ENCODE measurements at regions not wholly inside any gene's neighbourhood (a gene's known extent, or its start where the extent isn't known, plus 50 kb on each side); places are given as distances from the start of the nearest gene placed in this dataset.

- TF ChIP-seq, protein P1, sequence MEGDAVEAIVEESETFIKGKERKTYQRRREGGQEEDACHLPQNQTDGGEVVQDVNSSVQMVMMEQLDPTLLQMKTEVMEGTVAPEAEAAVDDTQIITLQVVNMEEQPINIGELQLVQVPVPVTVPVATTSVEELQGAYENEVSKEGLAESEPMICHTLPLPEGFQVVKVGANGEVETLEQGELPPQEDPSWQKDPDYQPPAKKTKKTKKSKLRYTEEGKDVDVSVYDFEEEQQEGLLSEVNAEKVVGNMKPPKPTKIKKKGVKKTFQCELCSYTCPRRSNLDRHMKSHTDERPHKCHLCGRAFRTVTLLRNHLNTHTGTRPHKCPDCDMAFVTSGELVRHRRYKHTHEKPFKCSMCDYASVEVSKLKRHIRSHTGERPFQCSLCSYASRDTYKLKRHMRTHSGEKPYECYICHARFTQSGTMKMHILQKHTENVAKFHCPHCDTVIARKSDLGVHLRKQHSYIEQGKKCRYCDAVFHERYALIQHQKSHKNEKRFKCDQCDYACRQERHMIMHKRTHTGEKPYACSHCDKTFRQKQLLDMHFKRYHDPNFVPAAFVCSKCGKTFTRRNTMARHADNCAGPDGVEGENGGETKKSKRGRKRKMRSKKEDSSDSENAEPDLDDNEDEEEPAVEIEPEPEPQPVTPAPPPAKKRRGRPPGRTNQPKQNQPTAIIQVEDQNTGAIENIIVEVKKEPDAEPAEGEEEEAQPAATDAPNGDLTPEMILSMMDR (IDR thresholded peaks at IDR 0.05; ENCODE audit: insufficient read depth, low read depth, low read length, missing control alignments), result peak; percentile 60
- peak; percentile 39 for DNase-seq (ENCODE audit: low read depth)
- no peak overlapping the region for H3K4me3 ChIP-seq (ENCODE audit: low read depth, low read length)
These were observed 384.4 kb upstream of the C2CD4B start for GRCh38 chr15:62549345-62549970.

DNA sequence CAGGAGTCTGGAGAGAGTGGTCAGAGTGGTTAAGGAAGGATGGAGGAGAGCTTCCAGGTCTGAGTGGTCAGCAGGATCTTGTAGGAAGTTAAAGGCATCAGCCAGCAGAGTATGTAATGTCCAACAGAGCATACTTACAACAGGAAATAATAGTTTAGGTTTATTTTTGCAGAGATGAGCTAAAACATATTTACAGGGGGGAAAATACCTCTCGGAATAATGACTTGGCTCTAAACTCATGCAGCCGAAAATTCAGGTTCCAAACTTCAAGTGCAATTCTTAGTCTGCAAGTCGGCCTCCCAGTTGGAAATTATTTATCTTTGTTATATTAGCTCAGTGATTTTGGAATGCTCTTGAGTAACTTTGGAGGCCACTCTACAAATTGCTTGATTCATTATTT is 385.0 kb upstream of the C2CD4B start:
- TF ChIP-seq, protein P1 (IDR thresholded peaks at IDR 0.05; ENCODE audit: insufficient read depth, low read depth, low read length, missing control alignments), result no peak
- no peak for DNase-seq (ENCODE audit: low read depth)
- H3K4me3 ChIP-seq (ENCODE audit: low read depth, low read length), result no peak overlapping the region

DNA sequence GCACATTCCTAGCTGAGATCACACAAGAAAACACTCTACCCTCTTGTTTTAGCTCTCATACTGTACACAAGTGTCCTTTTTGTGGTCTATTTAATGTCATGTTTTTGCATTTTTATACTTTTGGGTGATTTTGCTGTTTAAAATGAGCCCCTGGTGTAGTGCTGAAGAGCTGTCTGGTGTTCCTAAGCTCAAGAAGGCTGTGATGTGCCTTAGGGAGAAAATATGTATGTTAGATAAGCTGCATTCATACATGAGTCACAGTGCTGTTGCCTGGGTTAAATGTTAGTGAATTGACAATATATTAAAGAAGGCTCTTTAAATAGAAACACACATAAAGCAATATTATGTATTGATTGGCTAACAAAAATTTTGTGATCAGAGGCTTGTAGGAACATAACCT is 387.4 kb upstream of the C2CD4B start:
- TF ChIP-seq, protein P1 (IDR thresholded peaks at IDR 0.05; ENCODE audit: insufficient read depth, low read depth, low read length, missing control alignments), result no peak
- DNase-seq (ENCODE audit: low read depth), result no peak
- no peak overlapping the region for H3K4me3 ChIP-seq (ENCODE audit: low read depth, low read length)

DNA sequence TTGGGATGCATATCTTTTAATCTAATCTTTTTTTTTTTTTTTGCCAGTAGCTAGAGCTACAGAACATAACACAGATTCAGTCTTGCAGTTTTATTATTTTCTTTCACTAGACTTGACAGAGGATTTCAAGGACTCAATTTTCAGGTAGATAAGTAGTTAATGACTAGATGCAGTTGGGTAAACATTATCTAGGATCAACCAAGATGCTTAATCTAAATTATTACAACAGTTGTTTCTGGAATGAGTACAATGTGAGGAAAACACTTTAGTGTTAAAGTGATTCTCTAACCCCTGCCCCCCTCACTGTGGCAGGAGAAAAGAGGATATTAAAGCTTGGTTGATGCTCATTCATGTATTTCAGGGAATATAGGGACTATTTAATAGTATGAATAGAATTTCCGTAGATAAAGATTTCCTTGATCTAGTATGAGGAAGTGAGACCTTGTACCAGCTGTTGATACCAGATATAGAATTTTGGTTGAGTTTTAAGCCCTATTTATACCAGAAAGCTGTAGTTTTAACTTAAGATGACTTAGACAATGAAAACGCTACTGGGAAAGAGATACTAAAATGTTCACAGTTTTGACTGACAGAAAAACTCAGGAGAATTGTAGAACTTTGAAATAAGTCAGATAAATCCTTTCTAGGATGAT is 389.0 kb upstream of the C2CD4B start:
- no peak overlapping the region for H3K4me3 ChIP-seq (ENCODE audit: low read depth, low read length)
- DNase-seq (ENCODE audit: low read depth), result no peak
- TF ChIP-seq, protein P1 (IDR thresholded peaks at IDR 0.05; ENCODE audit: insufficient read depth, low read depth, low read length, missing control alignments), result no peak

GRCh38 chr15:62558640-62559380 is 393.7 kb upstream of the C2CD4B start:
- no peak for DNase-seq (ENCODE audit: low read depth)
- TF ChIP-seq, protein P1 (IDR thresholded peaks at IDR 0.05; ENCODE audit: insufficient read depth, low read depth, low read length, missing control alignments), result no peak
- no peak overlapping the region for H3K4me3 ChIP-seq (ENCODE audit: low read depth, low read length)

DNA sequence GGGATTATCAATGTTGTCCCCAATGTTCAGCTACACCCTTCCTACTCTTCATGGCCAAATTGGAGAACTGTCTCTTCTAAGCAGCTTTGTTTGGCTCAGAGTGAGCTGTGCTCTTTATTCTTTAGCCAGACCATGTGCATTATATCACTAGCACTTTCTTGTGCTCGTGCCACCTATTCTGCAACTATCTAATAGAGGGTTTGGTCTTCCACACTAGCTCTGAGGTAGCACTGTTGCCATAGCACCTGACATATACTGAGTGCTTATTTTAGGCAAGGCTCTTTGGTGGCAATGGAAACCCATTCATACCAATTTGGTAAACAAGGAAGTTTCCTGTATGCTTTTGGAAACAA is 394.3 kb upstream of the C2CD4B start:
- no peak for DNase-seq (ENCODE audit: low read depth)
- TF ChIP-seq, protein P1 (IDR thresholded peaks at IDR 0.05; ENCODE audit: insufficient read depth, low read depth, low read length, missing control alignments), result no peak
- H3K4me3 ChIP-seq (ENCODE audit: low read depth, low read length), result no peak overlapping the region
